AG10803 (cell line): ENCODE measurements at regions not wholly inside any gene's neighbourhood (a gene's known extent, or its start where the extent isn't known, plus 50 kb on each side); places are given as distances from the start of the nearest gene placed in this dataset.

Experiments used
- DNase-seq: peaks from one replicate; pipeline ENCODE4 v3.0.0; 2010; ENCODE audit warnings: low read depth
- H3K4me3 ChIP-seq: 2 replicates; pipeline ENCODE4 v1.5.1; 2011; ENCODE audit warnings: mild to moderate bottlenecking, low read length, control low read depth
- TF ChIP-seq, protein P1 (sequence below): conservative IDR thresholded peaks from 2 replicates; pipeline ENCODE4 v1.5.1; 2011; ENCODE audit warnings: mild to moderate bottlenecking, low read length, control low read depth, inconsistent platforms

- TF ChIP-seq, protein P1, sequence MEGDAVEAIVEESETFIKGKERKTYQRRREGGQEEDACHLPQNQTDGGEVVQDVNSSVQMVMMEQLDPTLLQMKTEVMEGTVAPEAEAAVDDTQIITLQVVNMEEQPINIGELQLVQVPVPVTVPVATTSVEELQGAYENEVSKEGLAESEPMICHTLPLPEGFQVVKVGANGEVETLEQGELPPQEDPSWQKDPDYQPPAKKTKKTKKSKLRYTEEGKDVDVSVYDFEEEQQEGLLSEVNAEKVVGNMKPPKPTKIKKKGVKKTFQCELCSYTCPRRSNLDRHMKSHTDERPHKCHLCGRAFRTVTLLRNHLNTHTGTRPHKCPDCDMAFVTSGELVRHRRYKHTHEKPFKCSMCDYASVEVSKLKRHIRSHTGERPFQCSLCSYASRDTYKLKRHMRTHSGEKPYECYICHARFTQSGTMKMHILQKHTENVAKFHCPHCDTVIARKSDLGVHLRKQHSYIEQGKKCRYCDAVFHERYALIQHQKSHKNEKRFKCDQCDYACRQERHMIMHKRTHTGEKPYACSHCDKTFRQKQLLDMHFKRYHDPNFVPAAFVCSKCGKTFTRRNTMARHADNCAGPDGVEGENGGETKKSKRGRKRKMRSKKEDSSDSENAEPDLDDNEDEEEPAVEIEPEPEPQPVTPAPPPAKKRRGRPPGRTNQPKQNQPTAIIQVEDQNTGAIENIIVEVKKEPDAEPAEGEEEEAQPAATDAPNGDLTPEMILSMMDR = no peak
- no peak for DNase-seq
- no peak overlapping the region for H3K4me3 ChIP-seq
Observed at GRCh38 chr3:127077068-127077467, 94.2 kb downstream of the PLXNA1 start.

- TF ChIP-seq, protein P1 = no peak
- no peak for DNase-seq
- H3K4me3 ChIP-seq = no peak overlapping the region
Observed at GRCh38 chr3:127077505-127078064, 94.7 kb downstream of the PLXNA1 start.

- TF ChIP-seq, protein P1 = no peak
- DNase-seq = no peak
- no peak overlapping the region for H3K4me3 ChIP-seq
Observed at GRCh38 chr3:127078626-127079025, 95.7 kb downstream of the PLXNA1 start.

GRCh38 chr3:127079211-127079610 is 96.3 kb downstream of the PLXNA1 start:
- no peak overlapping the region for H3K4me3 ChIP-seq
- DNase-seq = no peak
- TF ChIP-seq, protein P1 = no peak

- TF ChIP-seq, protein P1 = no peak
- no peak for DNase-seq
- no peak overlapping the region for H3K4me3 ChIP-seq
Observed at GRCh38 chr3:127081001-127081720, 98.2 kb downstream of the PLXNA1 start.

- DNase-seq = no peak
- TF ChIP-seq, protein P1 = no peak
- no peak overlapping the region for H3K4me3 ChIP-seq
Observed at GRCh38 chr3:127082066-127082465, 99.2 kb downstream of the PLXNA1 start.

- TF ChIP-seq, protein P1 = no peak
- H3K4me3 ChIP-seq = no peak overlapping the region
- no peak for DNase-seq
Observed at GRCh38 chr3:127083778-127084397, 101.0 kb downstream of the PLXNA1 start.
